Right lobe of liver (tissue), 4 donors: ENCODE measurements at regions not wholly inside any gene's neighbourhood (a gene's known extent, or its start where the extent isn't known, plus 50 kb on each side); places are given as distances from the start of the nearest gene placed in this dataset.

Experiments
- CTCF ChIP-seq, 4 donors: fragments of 200-600 bp in 3 of 4; fragments of 450-650 bp in 1 of 4; IDR thresholded peaks; one replicate each; pipeline versions ENCODE4 v1.5.1 to v1.8.0; 2016 to 2022; ENCODE audit warnings: antibody characterized with exemption in 4 of 4, mild to moderate bottlenecking in 2 of 4
- POLR2A ChIP-seq: fragments of 450-650 bp; IDR thresholded peaks from one replicate; pipeline ENCODE4 v1.6.1; 2017; ENCODE audit warnings: antibody characterized with exemption, mild to moderate bottlenecking
- donor health status: DM: no; HTN: no; CAD: no.
- donor health status: DM: no; HTN: no; CAD: no.
- donor health status: DM: no; HTN: yes; CAD: no.

GRCh38 chr1:229812148-229812547, 186.1 kb downstream of the URB2 start:
- TF ChIP-seq CTCF (IDR thresholded peaks at IDR 0.05) (no peak), POLR2A (no peak)
